ENCODE measurements at regions not wholly inside any gene's neighbourhood (a gene's known extent, or its start where the extent isn't known, plus 50 kb on each side); places are given as distances from the start of the nearest gene placed in this dataset.
"Not testable (repeated sequence)": the region's sequence is repeated elsewhere in the genome, so short reads cannot be mapped to it uniquely, and the experiment has no call there.

GRCh38 chr12:77218278-77218677 is 152.9 kb upstream of the E2F7 start:
- Histone ChIP-seq H3K4me2 (no peak overlapping the region), H3K9me3 (no peaks in the 10 kb centered on the region), H3K4me1 (no peaks in the 10 kb centered on the region), H3K27ac (no peak overlapping the region), H3K4me3 (no peak overlapping the region)
- FAIRE-seq (no peak), DNase-seq (ENCODE audit: low read depth in 1 of 2, low spot score in 1 of 2) (no peak), ATAC-seq (no peak; a peak in 1 of 6 replicates)
- TF ChIP-seq EP300 (IDR thresholded peaks at IDR 0.05) (no peak), RARB (CRISPR knock-in tag; IDR thresholded peaks at IDR 0.05) (no peak), HOXA7 (CRISPR knock-in tag; IDR thresholded peaks at IDR 0.05) (no peak), MYC (IDR thresholded peaks at IDR 0.05; ENCODE audit: borderline replicate concordance, low read length) (no peak), CBX8 (IDR thresholded peaks at IDR 0.05) (no peak), HOXB5 (CRISPR knock-in tag; IDR thresholded peaks at IDR 0.05) (no peak), JUN (IDR thresholded peaks at IDR 0.05) (no peak), FOSL2 (IDR thresholded peaks at IDR 0.05) (no peak), FOSL2 (CRISPR knock-in tag; IDR thresholded peaks at IDR 0.05) (no peak), SREBF2 (IDR thresholded peaks at IDR 0.05) (no peak), FOSB (CRISPR knock-in tag; IDR thresholded peaks at IDR 0.05) (no peak), CHD2 (IDR thresholded peaks at IDR 0.05; ENCODE audit: low read length, partially characterized antibody) (no peak), REST (IDR thresholded peaks at IDR 0.05) (no peak)
- TF ChIP-seq, protein P1, sequence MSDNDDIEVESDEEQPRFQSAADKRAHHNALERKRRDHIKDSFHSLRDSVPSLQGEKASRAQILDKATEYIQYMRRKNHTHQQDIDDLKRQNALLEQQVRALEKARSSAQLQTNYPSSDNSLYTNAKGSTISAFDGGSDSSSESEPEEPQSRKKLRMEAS (IDR thresholded peaks at IDR 0.05): no peak
- 20% methylated on average over 7 of the region's 7 CpGs for WGBS (ENCODE audit: missing lambda C conversion rate)
- POLR2A ChIA-PET: no interaction called here
- CTCF ChIA-PET: no interaction called here

GRCh38 chr12:77216136-77216535 is 150.8 kb upstream of the E2F7 start:
- H3K4me1 ChIP-seq; DNase-seq (ENCODE audit: low read depth in 1 of 2, low spot score in 1 of 2); ATAC-seq; CTCF ChIA-PET; FAIRE-seq; POLR2A ChIA-PET; H3K4me3 ChIP-seq; H3K27ac ChIP-seq; H3K9me3 ChIP-seq; H3K4me2 ChIP-seq: not testable (repeated sequence)
- WGBS (ENCODE audit: missing lambda C conversion rate): 0% methylated on average over 2 of the region's 2 CpGs

DNA sequence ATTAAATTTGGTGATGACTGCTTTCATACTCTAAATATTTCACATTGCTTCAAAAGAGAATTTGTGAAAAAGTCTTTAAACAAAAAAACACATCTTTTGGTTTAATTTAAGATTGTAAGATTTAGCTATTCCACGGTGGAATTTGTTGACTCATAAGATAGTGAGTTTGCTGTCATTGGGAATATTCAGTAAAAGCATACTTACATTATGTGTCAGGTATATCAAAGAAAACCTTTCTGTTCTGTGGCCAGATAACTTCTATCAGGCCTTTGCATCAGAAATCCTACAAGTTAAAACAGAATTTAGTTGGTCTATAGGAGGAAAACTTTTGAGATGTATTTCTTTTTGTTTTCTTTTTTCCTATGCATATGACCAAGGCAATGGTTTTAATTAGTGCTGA is 148.8 kb upstream of the E2F7 start:
- no peak for TF ChIP-seq HOXA7 (CRISPR knock-in tag; IDR thresholded peaks at IDR 0.05)
- WGBS (ENCODE audit: missing lambda C conversion rate): 2% methylated on average over 1 of the region's 1 CpG
- H3K4me2 ChIP-seq: no peak overlapping the region
- ATAC-seq (no peak), FAIRE-seq (no peak), DNase-seq (ENCODE audit: low read depth in 1 of 2, low spot score in 1 of 2) (no peak)
- POLR2A ChIA-PET: no interaction called here
- no peak overlapping the region for H3K27ac ChIP-seq
- CTCF ChIA-PET: no interaction called here
- H3K9me3 ChIP-seq: 0 out of 3 replicates have a peak, but pooled peaks cover 4% of the 10 kb centered on the region
- no peak overlapping the region for H3K4me3 ChIP-seq
- H3K4me1 ChIP-seq: no peaks in the 10 kb centered on the region

GRCh38 chr12:77213319-77213718 is 147.9 kb upstream of the E2F7 start:
- Histone ChIP-seq H3K4me1 (no peaks in the 10 kb centered on the region), H3K4me2 (no peak overlapping the region), H3K4me3 (no peak overlapping the region), H3K9me3 (0 out of 3 replicates have a peak, but pooled peaks cover 4% of the 10 kb centered on the region), H3K27ac (no peak overlapping the region)
- TF ChIP-seq FOSB (CRISPR knock-in tag; IDR thresholded peaks at IDR 0.05) (no peak), JUN (IDR thresholded peaks at IDR 0.05) (no peak), KDM1A (IDR thresholded peaks at IDR 0.05; ENCODE audit: low read depth) (no peak), NR3C1 (IDR thresholded peaks at IDR 0.05) (no peak), EHF (CRISPR knock-in tag; IDR thresholded peaks at IDR 0.05) (no peak), MAZ (IDR thresholded peaks at IDR 0.05; ENCODE audit: borderline replicate concordance, low read depth, low read length) (no peak), ZNF302 (CRISPR knock-in tag; IDR thresholded peaks at IDR 0.05) (no peak)
- ATAC-seq: no peak
- FAIRE-seq: no peak
- ChIA-PET CTCF (no interaction called here), POLR2A (no interaction called here)
- no peak for DNase-seq (ENCODE audit: low read depth in 1 of 2, low spot score in 1 of 2)
- 10% methylated on average over 5 of the region's 5 CpGs for WGBS (ENCODE audit: missing lambda C conversion rate)

Measured in A549 (cell line).